Ovary (tissue), 7 donors: ENCODE measurements at regions not wholly inside any gene's neighbourhood (a gene's known extent, or its start where the extent isn't known, plus 50 kb on each side); places are given as distances from the start of the nearest gene placed in this dataset.

ENCODE experiments used
- DNase-seq, 5 donors: peaks; one replicate each; pipeline ENCODE4 v3.0.0-alpha.2; 2019 to 2020
- H3K27ac ChIP-seq, 2 donors: fragments of 200-600 bp; one replicate each; pipeline versions ENCODE4 v1.5.1 to v1.8.0; 2019 to 2022
- H3K27me3 ChIP-seq: fragments of 200-600 bp; one replicate; pipeline ENCODE4 v1.8.0; 2022
- H3K36me3 ChIP-seq: fragments of 200-600 bp; sonication (generic); one replicate; pipeline ENCODE4 v1.5.1; 2019
- H3K4me1 ChIP-seq: one replicate; pipeline ENCODE4 v1.8.1; 2013; ENCODE audit warnings: mild to moderate bottlenecking, moderate library complexity; ENCODE audit not compliant: insufficient read depth
- H3K4me3 ChIP-seq: fragments of 200-600 bp; sonication (generic); one replicate; pipeline ENCODE4 v1.5.1; 2017
- H3K9me3 ChIP-seq, 2 donors: fragments of 200-600 bp in 1 of 2; sonication (generic) in 1 of 2; one replicate each; pipeline versions ENCODE4 v1.5.1 to v1.8.1; 2013 to 2019; ENCODE audit warnings: mild to moderate bottlenecking in 1 of 2, moderate library complexity in 1 of 2
- CTCF ChIP-seq, 3 donors: fragments of 450-650 bp in 2 of 3; fragments of 200-600 bp in 1 of 3; IDR thresholded peaks; one replicate each; pipeline versions ENCODE4 v1.5.1 to v1.8.0; 2016 to 2022; ENCODE audit warnings: antibody characterized with exemption in 3 of 3, mild to moderate bottlenecking in 1 of 3
- EP300 ChIP-seq: sonication (generic); formaldehyde crosslinking; IDR thresholded peaks from one replicate; pipeline ENCODE4 v1.6.1; 2017; ENCODE audit warnings: antibody characterized with exemption
- POLR2A ChIP-seq: fragments of 450-650 bp; IDR thresholded peaks from one replicate; pipeline ENCODE4 v1.6.1; 2017; ENCODE audit warnings: antibody characterized with exemption, mild to moderate bottlenecking, moderate library complexity
- WGBS, 3 donors: extraction: QIAGEN DNeasy Blood & Tissue Kit in 1 of 3; methylation state at CpG; one replicate each; pipeline versions ENCODE4 v1.1.5 to v1.1.7; 2013 to 2017; 5-methylcytosine and 5-hydroxymethylcytosine counted together
- intact Hi-C, 4 donors: fragments of 100-400 bp; cut with DNase I; formaldehyde crosslinking; loops; one replicate each; pipeline versions ENCODE4 v1.11.0 to v1.15.1; 2022 to 2023
- donor health status: DM: no; HTN: no; CAD: no; lungs with moderate emphysema.
- donor health status: DM: no; HTN: no; CAD: no.
- donor health status: Bipolar disorder and iron deficiency.
- donor health status: DM: no; HTN: no; CAD: no.
- donor health status: DM: yes; HTN: yes; CAD: no.

- Histone ChIP-seq H3K4me1 (no peaks in the 10 kb centered on the region), H3K27ac (no peak overlapping the region), H3K36me3 (no peaks in the 10 kb centered on the region), H3K27me3 (no peaks in the 10 kb centered on the region), H3K9me3 (no peaks in the 10 kb centered on the region), H3K4me3 (no peak overlapping the region)
- no peak for DNase-seq
- TF ChIP-seq CTCF (IDR thresholded peaks at IDR 0.05): no peak
- no peak for TF ChIP-seq POLR2A
- TF ChIP-seq EP300: no peak
- intact Hi-C loops: no loop called here
These were observed 58.9 kb upstream of the RGS18 start for GRCh38 chr1:192099328-192099727.

GRCh38 chr1:192100686-192101468 lies 57.4 kb upstream of the RGS18 start:
- no peaks in the 10 kb centered on the region for H3K4me1 ChIP-seq
- no peaks in the 10 kb centered on the region for H3K36me3 ChIP-seq
- no peak for DNase-seq
- intact Hi-C loops: no loop called here
- H3K27me3 ChIP-seq: no peaks in the 10 kb centered on the region
- H3K27ac ChIP-seq: no peak overlapping the region
- no peaks in the 10 kb centered on the region for H3K9me3 ChIP-seq
- TF ChIP-seq CTCF (IDR thresholded peaks at IDR 0.05) (no peak), EP300 (no peak), POLR2A (no peak)
- WGBS, 3 donors: 87 to 92% (median 90%) methylated on average over 6 of the region's 6 CpGs
- no peak overlapping the region for H3K4me3 ChIP-seq

- Histone ChIP-seq H3K9me3 (no peaks in the 10 kb centered on the region), H3K27me3 (no peaks in the 10 kb centered on the region), H3K4me1 (no peaks in the 10 kb centered on the region), H3K27ac (no peak overlapping the region), H3K4me3 (no peak overlapping the region), H3K36me3 (no peaks in the 10 kb centered on the region)
- TF ChIP-seq POLR2A: no peak
- no peak for TF ChIP-seq CTCF (IDR thresholded peaks at IDR 0.05)
- TF ChIP-seq EP300: no peak
- intact Hi-C loops: no loop called here
- no peak for DNase-seq
These were observed 54.1 kb upstream of the RGS18 start for GRCh38 chr1:192104128-192104527.

GRCh38 chr1:192104852-192105251 lies 53.4 kb upstream of the RGS18 start:
- no peak overlapping the region for H3K4me3 ChIP-seq
- H3K36me3 ChIP-seq: no peaks in the 10 kb centered on the region
- H3K27me3 ChIP-seq: no peaks in the 10 kb centered on the region
- no peak for TF ChIP-seq POLR2A
- intact Hi-C loops: no loop called here
- H3K9me3 ChIP-seq: no peaks in the 10 kb centered on the region
- 62 to 76% (median 76%) methylated on average over 1 of the region's 1 CpG for WGBS, 3 donors
- no peak overlapping the region for H3K27ac ChIP-seq
- H3K4me1 ChIP-seq: no peaks in the 10 kb centered on the region
- DNase-seq: no peak

GRCh38 chr1:192108161-192108560 lies 50.1 kb upstream of the RGS18 start:
- Histone ChIP-seq H3K4me1 (no peaks in the 10 kb centered on the region), H3K27ac (no peak overlapping the region), H3K9me3 (no peaks in the 10 kb centered on the region), H3K36me3 (no peaks in the 10 kb centered on the region), H3K4me3 (no peak overlapping the region), H3K27me3 (no peaks in the 10 kb centered on the region)
- TF ChIP-seq EP300 (no peak), CTCF (IDR thresholded peaks at IDR 0.05) (no peak), POLR2A (no peak)
- peak in 1 of 5 donors; percentile 14 for DNase-seq
- intact Hi-C loops: no loop called here
- 16 to 38% (median 19%) methylated on average over 2 of the region's 2 CpGs for WGBS, 3 donors
